Activated naive CD8-positive, alpha-beta T cell treated with anti-CD3 and anti-CD28 coated beads, Interleukin-2, amount 10 ng/mL, durations not matched to agents 7 days and 5 days (primary cell): ENCODE measurements at regions not wholly inside any gene's neighbourhood (a gene's known extent, or its start where the extent isn't known, plus 50 kb on each side); places are given as distances from the start of the nearest gene placed in this dataset.
"Not testable (repeated sequence)": the region's sequence is repeated elsewhere in the genome, so short reads cannot be mapped to it uniquely, and the experiment has no call there.

Experiments
- ATAC-seq: fragments of 150-1000 bp; cut with Tn5 transposase; one replicate; pipeline ENCODE4 v1.10.0; 2021; ENCODE audit warnings: low read depth, moderate library complexity
- POLR2A ChIA-PET: fragments of 350-600 bp; sonication (Branson Sonifier 250); formaldehyde crosslinking; loops from one replicate; lab custom pipeline; 2021; ENCODE audit warnings: antibody characterized with exemption; lab: Charles Lee
- DNase-seq: peaks from one replicate; pipeline ENCODE4 v3.0.0; 2021
- H3K27ac Mint-ChIP-seq: one replicate; pipeline ENCODE4 v1.8.0; 2022; ENCODE audit warnings: mild to moderate bottlenecking, mixed read lengths
- H3K27me3 Mint-ChIP-seq: one replicate; pipeline ENCODE4 v1.8.0; 2022; ENCODE audit warnings: mild to moderate bottlenecking, moderate library complexity, mixed read lengths
- H3K36me3 Mint-ChIP-seq: one replicate; pipeline ENCODE4 v1.8.0; 2021; ENCODE audit warnings: mild to moderate bottlenecking, mixed read lengths
- H3K4me1 Mint-ChIP-seq: one replicate; pipeline ENCODE4 v1.8.0; 2021; ENCODE audit warnings: mixed read lengths
- H3K4me3 Mint-ChIP-seq: one replicate; pipeline ENCODE4 v1.8.0; 2022; ENCODE audit warnings: mild to moderate bottlenecking, moderate library complexity, mixed read lengths
- H3K9me3 Mint-ChIP-seq: one replicate; pipeline ENCODE4 v1.8.0; 2021; ENCODE audit warnings: mixed read lengths

DNA sequence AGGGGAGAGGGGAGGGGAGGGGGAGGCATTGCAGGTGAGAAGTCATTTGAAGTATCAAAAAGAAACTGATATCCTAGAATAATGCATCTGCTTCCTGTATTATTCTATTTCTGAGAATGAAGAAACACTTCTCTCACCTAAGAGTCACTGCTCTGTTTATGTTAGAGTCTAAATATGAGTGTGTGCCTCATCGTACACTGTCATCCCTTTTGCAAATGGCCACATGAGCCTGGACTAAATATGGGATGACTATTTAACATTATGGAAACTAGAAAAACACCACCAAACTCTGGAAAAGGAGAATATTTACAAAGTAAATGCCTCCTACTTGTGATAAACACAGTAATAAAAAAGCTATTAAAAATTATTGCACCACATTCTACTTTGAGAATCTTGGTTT, 146.4 kb upstream of the NOCT start:
- no peak for ATAC-seq
- Mint-ChIP-seq H3K9me3 (no peaks in the 10 kb centered on the region), H3K4me1 (no peaks in the 10 kb centered on the region), H3K36me3 (no peaks in the 10 kb centered on the region), H3K27me3 (peaks cover 10% of the 10 kb centered on the region), H3K27ac (no peak overlapping the region), H3K4me3 (no peak overlapping the region)
- POLR2A ChIA-PET, result no interaction called here
- no peak for DNase-seq

DNA sequence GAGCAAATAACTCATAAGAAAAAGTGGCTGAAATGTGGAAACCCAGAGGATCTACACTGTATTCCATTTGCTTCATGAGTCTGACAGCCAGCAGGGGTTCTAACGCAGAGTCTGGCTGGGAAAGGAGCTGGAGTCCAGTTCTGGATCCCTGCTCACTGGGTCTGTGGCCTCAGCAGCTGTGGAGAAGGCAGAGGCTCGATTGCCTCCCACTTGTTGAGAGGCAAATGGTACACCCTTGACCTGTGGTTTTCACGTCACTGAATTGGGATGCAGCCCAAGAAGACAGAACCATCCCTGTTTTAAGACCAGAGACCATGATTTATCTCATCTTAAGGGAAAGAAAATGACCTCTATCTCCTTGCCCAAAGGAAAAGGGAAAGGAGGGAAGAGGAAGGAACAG, 147.0 kb upstream of the NOCT start:
- ATAC-seq, result no peak
- H3K9me3 Mint-ChIP-seq, result no peaks in the 10 kb centered on the region
- no peak overlapping the region for H3K4me3 Mint-ChIP-seq
- H3K4me1 Mint-ChIP-seq, result no peaks in the 10 kb centered on the region
- peaks cover 10% of the 10 kb centered on the region for H3K27me3 Mint-ChIP-seq
- H3K36me3 Mint-ChIP-seq, result no peaks in the 10 kb centered on the region
- no peak overlapping the region for H3K27ac Mint-ChIP-seq
- POLR2A ChIA-PET, result no interaction called here
- no peak for DNase-seq

DNA sequence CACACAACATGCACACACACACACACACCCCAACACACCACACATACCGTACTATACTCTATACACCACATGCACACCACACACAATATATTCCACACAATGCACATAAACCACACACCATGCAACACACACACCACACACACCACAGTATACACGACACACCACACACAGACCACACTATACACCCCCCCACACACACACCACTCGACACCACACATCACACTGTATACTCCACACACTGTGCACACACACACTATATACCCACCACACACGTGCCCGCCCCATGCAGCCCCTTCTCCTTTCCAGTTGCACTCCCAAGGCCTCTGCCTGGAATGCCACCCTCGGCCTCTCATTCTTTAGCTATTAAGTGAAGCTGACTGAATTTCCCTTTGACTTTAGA, 148.2 kb upstream of the NOCT start:
- Mint-ChIP-seq H3K27me3 (peaks cover 10% of the 10 kb centered on the region), H3K27ac (no peak overlapping the region), H3K36me3 (no peaks in the 10 kb centered on the region), H3K4me1 (no peaks in the 10 kb centered on the region), H3K4me3 (no peak overlapping the region), H3K9me3 (no peaks in the 10 kb centered on the region)
- DNase-seq, result no peak
- ATAC-seq, result no peak
- POLR2A ChIA-PET, result no interaction called here

GRCh38 chr4:138866314-138866713, 149.3 kb upstream of the NOCT start:
- no peak for DNase-seq
- Mint-ChIP-seq H3K36me3 (no peaks in the 10 kb centered on the region), H3K27me3 (peaks cover 8% of the 10 kb centered on the region), H3K4me1 (no peaks in the 10 kb centered on the region), H3K4me3 (no peak overlapping the region), H3K27ac (no peak overlapping the region), H3K9me3 (no peaks in the 10 kb centered on the region)
- ATAC-seq, result no peak
- POLR2A ChIA-PET, result no interaction called here

DNA sequence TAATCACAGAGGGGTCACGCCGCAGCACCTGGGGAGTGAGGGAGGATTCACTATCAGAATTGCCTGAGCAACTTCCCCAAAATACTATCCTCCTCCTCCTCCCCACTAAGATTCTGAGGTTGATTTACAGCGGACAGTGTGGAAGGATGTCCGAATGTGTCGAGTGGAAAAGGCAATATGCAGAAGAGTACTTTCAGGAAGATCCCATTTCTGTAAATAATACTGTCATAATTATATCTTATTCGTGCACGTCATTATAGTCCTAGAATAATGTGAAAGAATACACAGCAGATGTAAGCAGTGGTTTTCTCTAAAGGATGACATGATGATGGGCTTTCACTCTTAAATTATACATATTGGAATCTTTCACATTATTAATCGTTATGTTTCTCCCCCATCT, 149.8 kb upstream of the NOCT start:
- no peak for DNase-seq
- Mint-ChIP-seq H3K27ac (no peak overlapping the region), H3K4me1 (no peaks in the 10 kb centered on the region), H3K27me3 (peaks cover 7% of the 10 kb centered on the region), H3K9me3 (no peaks in the 10 kb centered on the region), H3K36me3 (no peaks in the 10 kb centered on the region), H3K4me3 (no peak overlapping the region)
- ATAC-seq, result no peak
- POLR2A ChIA-PET, result no interaction called here

- no peak overlapping the region for H3K4me3 Mint-ChIP-seq
- no peak overlapping the region for H3K27ac Mint-ChIP-seq
- DNase-seq (no peak), ATAC-seq (no peak)
- no peaks in the 10 kb centered on the region for H3K36me3 Mint-ChIP-seq
- H3K9me3 Mint-ChIP-seq, result no peaks in the 10 kb centered on the region
- peaks cover 8% of the 10 kb centered on the region for H3K27me3 Mint-ChIP-seq
- H3K4me1 Mint-ChIP-seq, result no peaks in the 10 kb centered on the region
- POLR2A ChIA-PET, result no interaction called here
Observed at GRCh38 chr4:138864961-138865720, 150.4 kb upstream of the NOCT start.

- Mint-ChIP-seq H3K4me1 (no peaks in the 10 kb centered on the region), H3K9me3 (no peaks in the 10 kb centered on the region), H3K27me3 (peaks cover 8% of the 10 kb centered on the region), H3K27ac (no peak overlapping the region), H3K4me3 (no peak overlapping the region), H3K36me3 (no peaks in the 10 kb centered on the region)
- ATAC-seq (no peak), DNase-seq (no peak)
- POLR2A ChIA-PET, result no interaction called here
Observed at GRCh38 chr4:138863160-138863559, 152.4 kb upstream of the NOCT start.

DNA sequence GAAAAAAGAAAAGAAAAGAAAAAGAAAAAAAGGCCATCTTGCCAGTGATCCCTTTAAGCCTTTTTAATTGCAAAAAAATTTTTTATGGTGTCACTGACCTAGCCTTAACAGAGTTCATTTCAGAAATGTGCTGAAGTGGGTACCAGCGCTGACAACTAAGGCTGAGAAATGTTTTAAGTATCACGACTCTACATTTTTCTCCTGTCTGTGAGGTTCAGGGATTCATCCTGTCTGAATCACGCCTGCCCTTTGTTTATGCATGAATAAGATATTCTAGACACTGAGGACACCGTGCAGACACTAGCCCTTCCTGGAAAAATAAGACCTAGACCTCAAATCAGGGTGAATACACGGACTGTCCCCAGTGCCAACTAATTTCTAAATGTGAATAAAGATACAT, 154.4 kb upstream of the NOCT start:
- H3K9me3 Mint-ChIP-seq, result no peaks in the 10 kb centered on the region
- H3K4me1 Mint-ChIP-seq, result no peaks in the 10 kb centered on the region
- ATAC-seq (no peak), DNase-seq (no peak)
- H3K36me3 Mint-ChIP-seq, result no peaks in the 10 kb centered on the region
- no peak overlapping the region for H3K27ac Mint-ChIP-seq
- H3K27me3 Mint-ChIP-seq, result peaks cover 11% of the 10 kb centered on the region
- POLR2A ChIA-PET, result no interaction called here
- H3K4me3 Mint-ChIP-seq, result no peak overlapping the region

- POLR2A ChIA-PET, DNase-seq, H3K9me3 Mint-ChIP-seq, H3K4me3 Mint-ChIP-seq, ATAC-seq, H3K36me3 Mint-ChIP-seq, H3K4me1 Mint-ChIP-seq, H3K27ac Mint-ChIP-seq: not testable (repeated sequence)
- H3K27me3 Mint-ChIP-seq, result peaks cover 11% of the 10 kb centered on the region
Observed at GRCh38 chr4:138860357-138860756, 155.2 kb upstream of the NOCT start.

DNA sequence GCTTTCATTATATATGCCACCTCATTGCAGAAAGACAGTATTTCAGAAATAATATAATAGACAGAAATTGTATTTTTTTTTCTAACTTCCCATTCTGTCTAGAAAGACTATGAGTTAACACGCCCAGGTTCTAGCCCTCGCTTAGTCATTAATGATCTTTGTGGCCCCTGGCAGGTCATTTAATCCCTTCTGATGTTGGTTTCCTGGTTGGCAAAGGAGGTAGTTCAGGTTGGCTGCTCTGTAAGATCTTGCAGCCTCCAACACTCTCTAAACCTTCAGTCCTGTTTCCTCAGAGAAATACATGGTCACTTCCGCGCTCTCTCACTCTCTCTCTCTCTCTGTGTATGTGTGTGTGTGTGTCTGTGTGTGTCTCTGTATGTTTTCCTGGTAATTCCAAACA, 156.3 kb upstream of the NOCT start:
- Mint-ChIP-seq H3K4me1 (no peaks in the 10 kb centered on the region), H3K9me3 (no peaks in the 10 kb centered on the region), H3K36me3 (no peaks in the 10 kb centered on the region), H3K4me3 (no peak overlapping the region), H3K27ac (no peak overlapping the region), H3K27me3 (peaks cover 6% of the 10 kb centered on the region)
- no peak for ATAC-seq
- POLR2A ChIA-PET, result no interaction called here
- DNase-seq, result no peak

DNA sequence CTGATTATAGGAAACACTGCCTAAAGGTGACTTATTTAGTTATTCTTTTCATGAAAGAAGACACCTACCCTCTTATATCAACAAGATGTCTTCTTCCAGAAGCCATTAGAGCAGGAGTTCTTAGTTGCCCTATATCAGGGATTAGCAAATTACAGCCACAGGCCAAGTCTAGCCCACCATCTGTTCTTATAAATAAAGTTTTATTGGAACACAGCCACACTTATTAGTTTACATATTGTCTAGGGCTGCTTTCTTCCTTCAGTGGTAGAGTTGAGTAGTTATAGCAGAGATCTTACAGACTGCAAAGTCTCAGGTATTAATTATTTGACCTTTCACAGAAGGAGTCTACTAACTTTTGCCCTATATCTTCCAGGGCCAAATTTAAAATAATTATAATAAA, 157.2 kb upstream of the NOCT start:
- Mint-ChIP-seq H3K27me3 (peaks cover 6% of the 10 kb centered on the region), H3K4me1 (no peaks in the 10 kb centered on the region), H3K9me3 (no peaks in the 10 kb centered on the region), H3K27ac (no peak overlapping the region), H3K36me3 (no peaks in the 10 kb centered on the region), H3K4me3 (no peak overlapping the region)
- DNase-seq (no peak), ATAC-seq (no peak)
- POLR2A ChIA-PET, result no interaction called here

GRCh38 chr4:138857416-138857815, 158.2 kb upstream of the NOCT start:
- peaks cover 15% of the 10 kb centered on the region for H3K27me3 Mint-ChIP-seq
- H3K4me1 Mint-ChIP-seq, result no peaks in the 10 kb centered on the region
- DNase-seq, result no peak
- H3K4me3 Mint-ChIP-seq, result no peak overlapping the region
- POLR2A ChIA-PET, result no interaction called here
- no peaks in the 10 kb centered on the region for H3K9me3 Mint-ChIP-seq
- H3K36me3 Mint-ChIP-seq, result no peaks in the 10 kb centered on the region
- ATAC-seq, result no peak
- H3K27ac Mint-ChIP-seq, result no peak overlapping the region

GRCh38 chr4:138852681-138853080, 162.9 kb upstream of the NOCT start:
- Mint-ChIP-seq H3K4me1 (no peaks in the 10 kb centered on the region), H3K27ac (no peak overlapping the region), H3K9me3 (no peaks in the 10 kb centered on the region)

GRCh38 chr4:138851391-138852335, 163.9 kb upstream of the NOCT start:
- no peaks in the 10 kb centered on the region for H3K36me3 Mint-ChIP-seq
- H3K4me3 Mint-ChIP-seq, result no peak overlapping the region
- no peaks in the 10 kb centered on the region for H3K9me3 Mint-ChIP-seq
- peaks cover 22% of the 10 kb centered on the region for H3K27me3 Mint-ChIP-seq
- no peaks in the 10 kb centered on the region for H3K4me1 Mint-ChIP-seq
- ATAC-seq (no peak), DNase-seq (no peak)
- POLR2A ChIA-PET, result no interaction called here
- no peak overlapping the region for H3K27ac Mint-ChIP-seq

More at GRCh38 chr4:138852681-138853080, 162.9 kb upstream of the NOCT start:
- DNase-seq (no peak), ATAC-seq (no peak)
- H3K36me3 Mint-ChIP-seq, result no peaks in the 10 kb centered on the region
- POLR2A ChIA-PET, result no interaction called here
- peaks cover 18% of the 10 kb centered on the region for H3K27me3 Mint-ChIP-seq
- H3K4me3 Mint-ChIP-seq, result no peak overlapping the region
